Fibroblast of pulmonary artery (primary cell): ENCODE measurements at regions not wholly inside any gene's neighbourhood (a gene's known extent, or its start where the extent isn't known, plus 50 kb on each side); places are given as distances from the start of the nearest gene placed in this dataset.
A peak's percentile ranks its signal among the peaks of the same experiment; 100 is the strongest.

ENCODE experiments used
- DNase-seq: peaks from one replicate; pipeline ENCODE4 v3.0.0-alpha.2; 2010; ENCODE audit warnings: low read depth
- H3K4me3 ChIP-seq: replicated peaks from 2 replicates; pipeline ENCODE4 v1.5.1; 2011; ENCODE audit warnings: low read depth, mild to moderate bottlenecking, control low read depth, low read length, moderate library complexity
- CTCF ChIP-seq: IDR thresholded peaks from 2 replicates; pipeline ENCODE4 v1.5.1; 2011; ENCODE audit warnings: mild to moderate bottlenecking, control low read depth, low read length, inconsistent platforms; ENCODE audit errors: missing control alignments

- no peak for DNase-seq
- no peak for TF ChIP-seq CTCF
- no peak overlapping the region for H3K4me3 ChIP-seq
Measured at GRCh38 chr16:5619304-5619703, 521.7 kb upstream of the EEF2KMT start.

GRCh38 chr16:5616841-5617240 is 519.2 kb upstream of the EEF2KMT start:
- no peak for TF ChIP-seq CTCF
- H3K4me3 ChIP-seq: no peak overlapping the region
- no peak for DNase-seq

GRCh38 chr16:5615868-5616642 is 518.5 kb upstream of the EEF2KMT start:
- TF ChIP-seq CTCF: peak; percentile 12
- peak; percentile 2 for DNase-seq
- no peak overlapping the region for H3K4me3 ChIP-seq

- DNase-seq: no peak
- H3K4me3 ChIP-seq: no peak overlapping the region
- no peak for TF ChIP-seq CTCF
Measured at GRCh38 chr16:5607169-5607568, 509.6 kb upstream of the EEF2KMT start.

- TF ChIP-seq CTCF: no peak
- H3K4me3 ChIP-seq: no peak overlapping the region
- no peak for DNase-seq
Measured at GRCh38 chr16:5605404-5605803, 507.8 kb upstream of the EEF2KMT start.

- TF ChIP-seq CTCF: no peak
- H3K4me3 ChIP-seq: no peak overlapping the region
- no peak for DNase-seq
Measured at GRCh38 chr16:5604770-5605169, 507.2 kb upstream of the EEF2KMT start.

GRCh38 chr16:5603836-5604235 is 506.2 kb upstream of the EEF2KMT start:
- H3K4me3 ChIP-seq: no peak overlapping the region
- DNase-seq: no peak

More at GRCh38 chr16:5603836-5604235, 506.2 kb upstream of the EEF2KMT start:
- no peak for TF ChIP-seq CTCF
